CD4-positive, alpha-beta T cell (primary cell): ENCODE measurements at regions not wholly inside any gene's neighbourhood (a gene's known extent, or its start where the extent isn't known, plus 50 kb on each side); places are given as distances from the start of the nearest gene placed in this dataset.

ENCODE experiments used
- ATAC-seq: fragments of 200-7000 bp; cut with Tn5 transposase; one replicate; pipeline ENCODE4 v1.10.0; 2022; ENCODE audit warnings: mild to moderate bottlenecking; ENCODE audit not compliant: poor library complexity
- CTCF ChIA-PET: fragments of 350-600 bp; sonication (Branson Sonifier 250); formaldehyde crosslinking; loops from one replicate; lab custom pipeline; 2021; ENCODE audit warnings: antibody characterized with exemption, inconsistent platforms; lab: Charles Lee
- POLR2A ChIA-PET: fragments of 350-600 bp; sonication (Branson Sonifier 250); formaldehyde crosslinking; loops from one replicate; lab custom pipeline; 2021; ENCODE audit warnings: antibody characterized with exemption, inconsistent platforms; lab: Charles Lee
- DNase-seq, 14 experiments: peaks; one replicate each; pipeline ENCODE4 v3.0.0-alpha.2; 2013 to 2020; ENCODE audit warnings: mixed read lengths in 2 of 14
- H3K27ac ChIP-seq, 2 donors: one replicate each; pipeline versions ENCODE4 v1.5.1 to v1.7.0; 2013; ENCODE audit warnings: low read length in 2 of 2, low read depth in 1 of 2, mild to moderate bottlenecking in 1 of 2
- H3K27me3 ChIP-seq, 2 experiments: 1 replicate in 1 of 2; 2 replicates in 1 of 2; pipeline versions ENCODE4 v1.6.1 to v1.7.0; 2013; ENCODE audit warnings: low read length in 2 of 2, control low read depth in 1 of 2, mild to moderate bottlenecking in 1 of 2, moderate library complexity in 1 of 2; ENCODE audit not compliant: insufficient read depth in 2 of 2, control insufficient read depth in 1 of 2
- H3K36me3 ChIP-seq: one replicate; pipeline ENCODE4 v1.6.1; 2013; ENCODE audit warnings: low read length, control low read depth; ENCODE audit not compliant: insufficient read depth
- H3K4me1 ChIP-seq: one replicate; pipeline ENCODE4 v1.6.1; 2013; ENCODE audit warnings: low read length, control low read depth; ENCODE audit not compliant: insufficient read depth
- H3K4me3 ChIP-seq: one replicate; pipeline ENCODE4 v1.5.1; 2013; ENCODE audit warnings: mild to moderate bottlenecking, low read length, moderate library complexity
- H3K9me3 ChIP-seq, 2 experiments: 1 replicate in 1 of 2; 2 replicates in 1 of 2; pipeline versions ENCODE4 v1.6.1 to v1.7.0; 2013; ENCODE audit warnings: low read length in 2 of 2, mild to moderate bottlenecking in 2 of 2, control low read depth in 1 of 2, moderate library complexity in 1 of 2; ENCODE audit not compliant: control insufficient read depth in 1 of 2, insufficient read depth in 1 of 2
- H3K27ac Mint-ChIP-seq: one replicate; pipeline ENCODE4 v1.8.0; 2020; ENCODE audit warnings: mixed read lengths
- H3K27me3 Mint-ChIP-seq: one replicate; pipeline ENCODE4 v1.8.0; 2021; ENCODE audit warnings: mixed read lengths
- H3K36me3 Mint-ChIP-seq: one replicate; pipeline ENCODE4 v1.8.0; 2021; ENCODE audit warnings: low read depth, mixed read lengths
- H3K4me1 Mint-ChIP-seq: one replicate; pipeline ENCODE4 v1.8.0; 2021; ENCODE audit warnings: low read depth, mixed read lengths
- H3K4me3 Mint-ChIP-seq: one replicate; pipeline ENCODE4 v1.8.0; 2020; ENCODE audit warnings: mild to moderate bottlenecking, mixed read lengths
- H3K9me3 Mint-ChIP-seq: one replicate; pipeline ENCODE4 v1.8.0; 2020; ENCODE audit warnings: mixed read lengths
- CTCF ChIP-seq: fragments of 200-600 bp; IDR thresholded peaks from one replicate; pipeline ENCODE4 v1.8.0; 2022; ENCODE audit warnings: antibody characterized with exemption, mild to moderate bottlenecking
- intact Hi-C, 2 experiments: fragments of 100-400 bp; cut with DNase I in 1 of 2; cut with micrococcal nuclease in 1 of 2; formaldehyde crosslinking; loops; one replicate each; pipeline versions ENCODE4 v1.15.1 to v1.9.0; 2023 to 2025; cut with DNase I, micrococcal nuclease

GRCh38 chr11:33630936-33631748 lies 69.5 kb downstream of the C11orf91 start:
- ATAC-seq = no peak
- no peaks in the 10 kb centered on the region for H3K36me3 Mint-ChIP-seq
- H3K4me3 Mint-ChIP-seq = no peak overlapping the region
- Histone ChIP-seq H3K36me3 (no peaks in the 10 kb centered on the region), H3K4me3 (no peak overlapping the region), H3K9me3 (peaks cover 0 to 9% of the 10 kb centered on the region in 2 experiments), H3K4me1 (no peaks in the 10 kb centered on the region), H3K27ac (no peak overlapping the region), H3K27me3 (peaks cover 0 to 6% of the 10 kb centered on the region in 2 experiments)
- no peak for DNase-seq
- CTCF ChIA-PET = no interaction called here
- no peaks in the 10 kb centered on the region for H3K9me3 Mint-ChIP-seq
- intact Hi-C loops = no loop called here
- no peak for TF ChIP-seq CTCF
- H3K27ac Mint-ChIP-seq = no peak overlapping the region
- POLR2A ChIA-PET = no interaction called here
- peaks cover 34% of the 10 kb centered on the region for H3K27me3 Mint-ChIP-seq
- H3K4me1 Mint-ChIP-seq = no peaks in the 10 kb centered on the region

DNA sequence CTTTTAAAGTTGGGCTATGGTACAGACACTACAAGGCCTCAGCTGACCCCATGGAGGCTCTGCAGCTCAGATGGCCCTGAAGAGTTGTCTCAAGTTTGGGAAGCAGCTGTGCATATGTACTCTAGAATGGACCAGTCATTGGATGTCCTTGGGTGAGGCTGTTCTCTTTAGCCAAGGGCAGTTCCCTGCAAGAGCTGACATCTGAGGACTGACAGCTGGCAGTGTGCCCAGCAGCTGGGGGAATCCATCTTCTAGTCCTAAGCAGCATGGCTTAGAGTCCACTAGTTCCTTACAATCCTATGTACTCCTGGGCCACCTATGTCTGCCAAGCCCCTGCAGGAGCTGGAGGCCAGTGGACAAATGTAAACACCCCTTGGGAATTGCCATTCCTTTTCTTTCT lies 76.5 kb downstream of the C11orf91 start:
- Mint-ChIP-seq H3K4me1 (no peaks in the 10 kb centered on the region), H3K27me3 (no peaks in the 10 kb centered on the region), H3K9me3 (no peaks in the 10 kb centered on the region), H3K27ac (no peak overlapping the region), H3K4me3 (no peak overlapping the region), H3K36me3 (no peaks in the 10 kb centered on the region)
- Histone ChIP-seq H3K4me1 (no peaks in the 10 kb centered on the region), H3K9me3 (no peaks in the 10 kb centered on the region), H3K27me3 (no peaks in the 10 kb centered on the region), H3K27ac (no peak overlapping the region), H3K36me3 (no peaks in the 10 kb centered on the region), H3K4me3 (no peak overlapping the region)
- no peak for TF ChIP-seq CTCF
- ChIA-PET CTCF (no interaction called here), POLR2A (no interaction called here)
- intact Hi-C loops = no loop called here
- ATAC-seq = no peak
- no peak for DNase-seq

DNA sequence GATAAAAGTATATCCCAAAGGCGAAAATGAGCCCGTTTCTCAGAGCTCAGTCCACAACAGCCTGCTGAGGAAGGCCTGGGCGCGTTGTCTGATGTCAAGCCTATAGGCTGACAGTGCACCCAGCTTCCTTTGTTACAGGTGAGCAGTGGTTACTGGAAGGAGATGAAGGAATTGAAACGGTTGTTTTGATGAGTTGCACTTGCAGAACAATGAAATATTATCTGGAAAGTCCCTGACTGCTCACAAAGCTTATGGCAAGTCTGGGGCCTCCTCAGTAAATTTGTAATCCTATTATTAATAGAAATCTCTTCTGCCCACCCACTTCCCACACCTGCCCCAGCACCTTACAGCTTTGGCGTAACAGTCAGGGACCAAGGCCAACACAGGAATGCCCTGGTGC lies 77.8 kb downstream of the C11orf91 start:
- ATAC-seq = no peak
- H3K27me3 ChIP-seq = no peaks in the 10 kb centered on the region
- no peak overlapping the region for H3K27ac ChIP-seq
- ChIA-PET POLR2A (no interaction called here), CTCF (interaction anchor here (0.6 kb wide), 1 partner anchor 365 kb away, joined by 3 read pairs; no protein-coding TSS in a partner anchor)
- no peaks in the 10 kb centered on the region for H3K4me1 ChIP-seq
- Mint-ChIP-seq H3K4me3 (no peak overlapping the region), H3K36me3 (no peaks in the 10 kb centered on the region), H3K9me3 (no peaks in the 10 kb centered on the region), H3K4me1 (no peaks in the 10 kb centered on the region), H3K27me3 (peaks cover 2% of the 10 kb centered on the region), H3K27ac (no peak overlapping the region)
- intact Hi-C loops = no loop called here
- TF ChIP-seq CTCF = no peak
- no peaks in the 10 kb centered on the region for H3K36me3 ChIP-seq
- H3K9me3 ChIP-seq = no peaks in the 10 kb centered on the region
- no peak for DNase-seq
- no peak overlapping the region for H3K4me3 ChIP-seq
